WI38 (cell line): ENCODE measurements at regions not wholly inside any gene's neighbourhood (a gene's known extent, or its start where the extent isn't known, plus 50 kb on each side); places are given as distances from the start of the nearest gene placed in this dataset.

Source experiments
- H3K4me3 ChIP-seq: 2 replicates; pipeline ENCODE4 v1.5.1; 2011; ENCODE audit warnings: low read depth, mild to moderate bottlenecking, control low read depth, low read length
- CTCF ChIP-seq: IDR thresholded peaks from 2 replicates; pipeline ENCODE4 v1.5.1; 2012; ENCODE audit warnings: low read depth, mild to moderate bottlenecking, control low read depth, low read length

DNA sequence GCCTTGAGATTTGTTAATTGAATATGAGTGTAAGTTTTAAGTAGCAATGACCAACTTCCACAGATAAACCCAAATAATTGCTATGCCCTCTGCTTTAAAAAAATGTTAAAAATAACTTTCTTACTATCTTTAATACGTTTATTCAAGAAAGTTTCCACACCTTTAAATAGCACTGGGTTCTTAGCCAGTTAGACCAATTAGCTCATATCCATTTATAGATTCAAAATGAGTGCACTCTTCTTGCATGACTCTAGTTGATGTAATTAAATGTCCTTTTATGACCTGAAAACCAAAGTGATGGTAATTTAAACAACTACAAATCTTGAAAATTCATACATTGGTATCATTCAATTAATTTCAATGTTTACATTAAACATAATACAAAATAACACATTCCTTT, 50.8 kb upstream of the CACNA2D1 start:
- no peak for TF ChIP-seq CTCF
- no peak overlapping the region for H3K4me3 ChIP-seq
